HG03558 (cell line): ENCODE measurements at regions not wholly inside any gene's neighbourhood (a gene's known extent, or its start where the extent isn't known, plus 50 kb on each side); places are given as distances from the start of the nearest gene placed in this dataset.
"Not testable (repeated sequence)": the region's sequence is repeated elsewhere in the genome, so short reads cannot be mapped to it uniquely, and the experiment has no call there.

Experiments used
- ATAC-seq: cut with Tn5 transposase; IDR thresholded peaks from one replicate; pipeline ENCODE4 v1.9.1; 2021; ENCODE audit warnings: moderate number of reproducible peaks; ENCODE audit not compliant: unreplicated experiment; ENCODE audit errors: extremely low read depth

GRCh38 chr6:164076818-164077532, 662.5 kb downstream of the QKI start:
- ATAC-seq: not testable (repeated sequence)

- ATAC-seq: no peak
Measured at GRCh38 chr6:164075981-164076615, 661.6 kb downstream of the QKI start.

GRCh38 chr6:164072240-164072666, 657.7 kb downstream of the QKI start:
- ATAC-seq: no peak

- no peak for ATAC-seq
Measured at GRCh38 chr6:164069350-164069990, 655.0 kb downstream of the QKI start.

GRCh38 chr6:164068527-164068926, 654.0 kb downstream of the QKI start:
- no peak for ATAC-seq

GRCh38 chr6:164066766-164067165, 652.2 kb downstream of the QKI start:
- ATAC-seq: no peak

GRCh38 chr6:164066335-164066734, 651.8 kb downstream of the QKI start:
- no peak for ATAC-seq

GRCh38 chr6:164063346-164063745, 648.8 kb downstream of the QKI start:
- ATAC-seq: no peak

GRCh38 chr6:164062872-164063271, 648.4 kb downstream of the QKI start:
- ATAC-seq: no peak

GRCh38 chr6:164057876-164058275, 643.4 kb downstream of the QKI start:
- no peak for ATAC-seq

- ATAC-seq: no peak
Measured at GRCh38 chr6:164051427-164051826, 636.9 kb downstream of the QKI start.

- ATAC-seq: no peak
Measured at GRCh38 chr6:164049517-164049988, 635.0 kb downstream of the QKI start.

- no peak for ATAC-seq
Measured at GRCh38 chr6:164048840-164049516, 634.5 kb downstream of the QKI start.

- no peak for ATAC-seq
Measured at GRCh38 chr6:164045082-164045481, 630.6 kb downstream of the QKI start.

- ATAC-seq: not testable (repeated sequence)
Measured at GRCh38 chr6:164043656-164044055, 629.1 kb downstream of the QKI start.

- no peak for ATAC-seq
Measured at GRCh38 chr6:164042212-164042611, 627.7 kb downstream of the QKI start.

- no peak for ATAC-seq
Measured at GRCh38 chr6:164040994-164041393, 626.5 kb downstream of the QKI start.

GRCh38 chr6:164039954-164040375, 625.4 kb downstream of the QKI start:
- peak; percentile 67 for ATAC-seq

- ATAC-seq: no peak
Measured at GRCh38 chr6:164037171-164037870, 622.8 kb downstream of the QKI start.

- no peak for ATAC-seq
Measured at GRCh38 chr6:164035900-164036485, 621.5 kb downstream of the QKI start.
